ENCODE measurements at regions not wholly inside any gene's neighbourhood (a gene's known extent, or its start where the extent isn't known, plus 50 kb on each side); places are given as distances from the start of the nearest gene placed in this dataset.

GRCh38 chr4:138513535-138513934, 271.4 kb upstream of the SLC7A11 start:
- TF ChIP-seq RARB (CRISPR knock-in tag; IDR thresholded peaks at IDR 0.05): no peak
- TF ChIP-seq CSDC2 (CRISPR knock-in tag; IDR thresholded peaks at IDR 0.05): no peak
- TF ChIP-seq PPARA (CRISPR knock-in tag; IDR thresholded peaks at IDR 0.05; ENCODE audit: borderline replicate concordance): no peak
- TF ChIP-seq PATZ1 (CRISPR knock-in tag; IDR thresholded peaks at IDR 0.05; ENCODE audit: borderline replicate concordance): no peak
- TF ChIP-seq, protein P1, sequence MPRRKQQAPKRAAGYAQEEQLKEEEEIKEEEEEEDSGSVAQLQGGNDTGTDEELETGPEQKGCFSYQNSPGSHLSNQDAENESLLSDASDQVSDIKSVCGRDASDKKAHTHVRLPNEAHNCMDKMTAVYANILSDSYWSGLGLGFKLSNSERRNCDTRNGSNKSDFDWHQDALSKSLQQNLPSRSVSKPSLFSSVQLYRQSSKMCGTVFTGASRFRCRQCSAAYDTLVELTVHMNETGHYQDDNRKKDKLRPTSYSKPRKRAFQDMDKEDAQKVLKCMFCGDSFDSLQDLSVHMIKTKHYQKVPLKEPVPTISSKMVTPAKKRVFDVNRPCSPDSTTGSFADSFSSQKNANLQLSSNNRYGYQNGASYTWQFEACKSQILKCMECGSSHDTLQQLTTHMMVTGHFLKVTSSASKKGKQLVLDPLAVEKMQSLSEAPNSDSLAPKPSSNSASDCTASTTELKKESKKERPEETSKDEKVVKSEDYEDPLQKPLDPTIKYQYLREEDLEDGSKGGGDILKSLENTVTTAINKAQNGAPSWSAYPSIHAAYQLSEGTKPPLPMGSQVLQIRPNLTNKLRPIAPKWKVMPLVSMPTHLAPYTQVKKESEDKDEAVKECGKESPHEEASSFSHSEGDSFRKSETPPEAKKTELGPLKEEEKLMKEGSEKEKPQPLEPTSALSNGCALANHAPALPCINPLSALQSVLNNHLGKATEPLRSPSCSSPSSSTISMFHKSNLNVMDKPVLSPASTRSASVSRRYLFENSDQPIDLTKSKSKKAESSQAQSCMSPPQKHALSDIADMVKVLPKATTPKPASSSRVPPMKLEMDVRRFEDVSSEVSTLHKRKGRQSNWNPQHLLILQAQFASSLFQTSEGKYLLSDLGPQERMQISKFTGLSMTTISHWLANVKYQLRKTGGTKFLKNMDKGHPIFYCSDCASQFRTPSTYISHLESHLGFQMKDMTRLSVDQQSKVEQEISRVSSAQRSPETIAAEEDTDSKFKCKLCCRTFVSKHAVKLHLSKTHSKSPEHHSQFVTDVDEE (CRISPR knock-in tag; IDR thresholded peaks at IDR 0.05): no peak
- no peak for TF ChIP-seq ZFP3 (CRISPR knock-in tag; IDR thresholded peaks at IDR 0.05)
- no peak for TF ChIP-seq POU6F1 (CRISPR knock-in tag; IDR thresholded peaks at IDR 0.05; ENCODE audit: borderline replicate concordance, low read depth)
- no peak for TF ChIP-seq ZFP30 (CRISPR knock-in tag; IDR thresholded peaks at IDR 0.05)
- no peak for ATAC-seq

- TF ChIP-seq CREB5 (CRISPR knock-in tag; IDR thresholded peaks at IDR 0.05; ENCODE audit: low read depth): no peak
- TF ChIP-seq BACH2 (CRISPR knock-in tag; IDR thresholded peaks at IDR 0.05; ENCODE audit: borderline replicate concordance): no peak
- no peak for TF ChIP-seq OSR1 (CRISPR knock-in tag; IDR thresholded peaks at IDR 0.05)
- TF ChIP-seq TOX (CRISPR knock-in tag; IDR thresholded peaks at IDR 0.05; ENCODE audit: borderline replicate concordance): no peak
- no peak for TF ChIP-seq ISL1 (CRISPR knock-in tag; IDR thresholded peaks at IDR 0.05)
- TF ChIP-seq GLIS3 (CRISPR knock-in tag; IDR thresholded peaks at IDR 0.05): no peak
- no peak for TF ChIP-seq PPARA (CRISPR knock-in tag; IDR thresholded peaks at IDR 0.05; ENCODE audit: borderline replicate concordance)
- TF ChIP-seq ZNF8 (CRISPR knock-in tag; IDR thresholded peaks at IDR 0.05): no peak
- no peak for TF ChIP-seq SNAI2 (CRISPR knock-in tag; IDR thresholded peaks at IDR 0.05)
- no peak for TF ChIP-seq ZNF565 (CRISPR knock-in tag; conservative IDR thresholded peaks at IDR 0.05; ENCODE audit: low read depth)
- no peak for TF ChIP-seq CSRNP3 (CRISPR knock-in tag; IDR thresholded peaks at IDR 0.05)
- no peak for TF ChIP-seq ZC3H10 (CRISPR knock-in tag; IDR thresholded peaks at IDR 0.05)
- no peak for TF ChIP-seq PATZ1 (CRISPR knock-in tag; IDR thresholded peaks at IDR 0.05; ENCODE audit: borderline replicate concordance)
- no peak for TF ChIP-seq ZFP30 (CRISPR knock-in tag; IDR thresholded peaks at IDR 0.05)
- no peak for TF ChIP-seq CSDC2 (CRISPR knock-in tag; IDR thresholded peaks at IDR 0.05)
- TF ChIP-seq TCF4 (CRISPR knock-in tag; IDR thresholded peaks at IDR 0.05; ENCODE audit: borderline replicate concordance): no peak
- TF ChIP-seq, protein P1 (CRISPR knock-in tag; IDR thresholded peaks at IDR 0.05): no peak
- no peak for ATAC-seq
Measured at GRCh38 chr4:138512756-138513155, 270.6 kb upstream of the SLC7A11 start.

All from SK-N-SH treated with all-trans-retinoic acid at 6 μM for 48 hours (cell line).